22Rv1 (cell line): ENCODE measurements at regions not wholly inside any gene's neighbourhood (a gene's known extent, or its start where the extent isn't known, plus 50 kb on each side); places are given as distances from the start of the nearest gene placed in this dataset.
"Not testable (repeated sequence)": the region's sequence is repeated elsewhere in the genome, so short reads cannot be mapped to it uniquely, and the experiment has no call there.

Source experiments
- CTCF ChIP-seq: fragments of 450-650 bp; IDR thresholded peaks from 2 replicates; pipeline ENCODE4 v1.5.1; 2017; ENCODE audit warnings: mild to moderate bottlenecking
- ZFX ChIP-seq: fragments of 450-650 bp; IDR thresholded peaks from 2 replicates; pipeline ENCODE4 v1.6.1; 2017; ENCODE audit warnings: antibody characterized with exemption, borderline replicate concordance

- TF ChIP-seq CTCF, ZFX: not testable (repeated sequence)
Observed at GRCh38 chr5:62243046-62243445, 63.0 kb upstream of the KIF2A start.
